ENCODE measurements at regions not wholly inside any gene's neighbourhood (a gene's known extent, or its start where the extent isn't known, plus 50 kb on each side); places are given as distances from the start of the nearest gene placed in this dataset.

GRCh38 chr2:211026109-211026508 lies 469.7 kb downstream of the CPS1 start:
- DNase-seq (ENCODE audit: insufficient read length, low spot score, missing footprints) = no peak
- Histone ChIP-seq H2AFZ (ENCODE audit: low read length) (no peak overlapping the region), H3K36me3 (ENCODE audit: insufficient read depth, low read length) (no peaks in the 10 kb centered on the region), H3K4me1 (ENCODE audit: insufficient read depth, low read length) (no peaks in the 10 kb centered on the region), H3K9me3 (ENCODE audit: low read depth, low read length) (no peaks in the 10 kb centered on the region), H3K79me2 (ENCODE audit: insufficient read depth, low read length) (no peaks in the 10 kb centered on the region), H3K4me3 (ENCODE audit: insufficient read depth, low read length) (no peak overlapping the region), H3K4me2 (ENCODE audit: insufficient read depth, low read length) (no peak overlapping the region), H3K27ac (ENCODE audit: low read depth, low read length) (no peak overlapping the region), H3K27me3 (ENCODE audit: insufficient read depth, low read length) (no peaks in the 10 kb centered on the region), H4K20me1 (ENCODE audit: insufficient read depth, low read length) (no peaks in the 10 kb centered on the region)
- TF ChIP-seq CTCF (IDR thresholded peaks at IDR 0.05; ENCODE audit: extremely low read depth, low read depth, low read length) = no peak

GRCh38 chr2:211027976-211028375 lies 471.6 kb downstream of the CPS1 start:
- Histone ChIP-seq H3K36me3 (ENCODE audit: insufficient read depth, low read length) (no peaks in the 10 kb centered on the region), H3K9me3 (ENCODE audit: low read depth, low read length) (no peaks in the 10 kb centered on the region), H4K20me1 (ENCODE audit: insufficient read depth, low read length) (no peaks in the 10 kb centered on the region), H3K27ac (ENCODE audit: low read depth, low read length) (no peak overlapping the region), H3K4me3 (ENCODE audit: insufficient read depth, low read length) (no peak overlapping the region), H3K4me1 (ENCODE audit: insufficient read depth, low read length) (no peaks in the 10 kb centered on the region), H3K79me2 (ENCODE audit: insufficient read depth, low read length) (no peaks in the 10 kb centered on the region), H3K4me2 (ENCODE audit: insufficient read depth, low read length) (no peak overlapping the region), H2AFZ (ENCODE audit: low read length) (no peak overlapping the region), H3K27me3 (ENCODE audit: insufficient read depth, low read length) (no peaks in the 10 kb centered on the region)
- TF ChIP-seq CTCF (IDR thresholded peaks at IDR 0.05; ENCODE audit: extremely low read depth, low read depth, low read length) = no peak
- DNase-seq (ENCODE audit: insufficient read length, low spot score, missing footprints) = no peak

GRCh38 chr2:211033765-211034164 lies 477.4 kb downstream of the CPS1 start:
- no peak overlapping the region for H3K27ac ChIP-seq (ENCODE audit: low read depth, low read length)
- H4K20me1 ChIP-seq (ENCODE audit: insufficient read depth, low read length) = no peaks in the 10 kb centered on the region
- H3K4me2 ChIP-seq (ENCODE audit: insufficient read depth, low read length) = no peak overlapping the region
- H3K4me1 ChIP-seq (ENCODE audit: insufficient read depth, low read length) = no peaks in the 10 kb centered on the region
- no peaks in the 10 kb centered on the region for H3K79me2 ChIP-seq (ENCODE audit: insufficient read depth, low read length)
- DNase-seq (ENCODE audit: insufficient read length, low spot score, missing footprints) = peak; percentile 52
- no peak overlapping the region for H3K4me3 ChIP-seq (ENCODE audit: insufficient read depth, low read length)
- peak; percentile 38 for TF ChIP-seq CTCF (IDR thresholded peaks at IDR 0.05; ENCODE audit: extremely low read depth, low read depth, low read length)
- H3K36me3 ChIP-seq (ENCODE audit: insufficient read depth, low read length) = no peaks in the 10 kb centered on the region
- H2AFZ ChIP-seq (ENCODE audit: low read length) = no peak overlapping the region
- no peaks in the 10 kb centered on the region for H3K27me3 ChIP-seq (ENCODE audit: insufficient read depth, low read length)
- H3K9me3 ChIP-seq (ENCODE audit: low read depth, low read length) = no peaks in the 10 kb centered on the region

GRCh38 chr2:211035548-211036185 lies 479.3 kb downstream of the CPS1 start:
- no peaks in the 10 kb centered on the region for H4K20me1 ChIP-seq (ENCODE audit: insufficient read depth, low read length)
- H2AFZ ChIP-seq (ENCODE audit: low read length) = no peak overlapping the region
- no peaks in the 10 kb centered on the region for H3K4me1 ChIP-seq (ENCODE audit: insufficient read depth, low read length)
- peak; percentile 50 for TF ChIP-seq CTCF (IDR thresholded peaks at IDR 0.05; ENCODE audit: extremely low read depth, low read depth, low read length)
- H3K27ac ChIP-seq (ENCODE audit: low read depth, low read length) = no peak overlapping the region
- no peaks in the 10 kb centered on the region for H3K36me3 ChIP-seq (ENCODE audit: insufficient read depth, low read length)
- no peaks in the 10 kb centered on the region for H3K27me3 ChIP-seq (ENCODE audit: insufficient read depth, low read length)
- no peaks in the 10 kb centered on the region for H3K79me2 ChIP-seq (ENCODE audit: insufficient read depth, low read length)
- H3K4me3 ChIP-seq (ENCODE audit: insufficient read depth, low read length) = no peak overlapping the region
- DNase-seq (ENCODE audit: insufficient read length, low spot score, missing footprints) = no peak
- H3K4me2 ChIP-seq (ENCODE audit: insufficient read depth, low read length) = no peak overlapping the region
- H3K9me3 ChIP-seq (ENCODE audit: low read depth, low read length) = no peaks in the 10 kb centered on the region

All from osteoblast (primary cell).